BLaER1 treated with 17β-estradiol and CSF1 and Interleukin-3, amounts not matched to agents 10 nM and 100 nM (cell line): ENCODE measurements at regions not wholly inside any gene's neighbourhood (a gene's known extent, or its start where the extent isn't known, plus 50 kb on each side); places are given as distances from the start of the nearest gene placed in this dataset.
A peak's percentile ranks its signal among the peaks of the same experiment; 100 is the strongest.
"Not testable (repeated sequence)": the region's sequence is repeated elsewhere in the genome, so short reads cannot be mapped to it uniquely, and the experiment has no call there.

Experiments used
- H3K27ac ChIP-seq, 11 experiments: shearing (Covaris generic); formaldehyde crosslinking; 2 replicates each; pipeline ENCODE4 v1.8.1; 2022
- H3K27me3 ChIP-seq, 11 experiments: shearing (Covaris generic); formaldehyde crosslinking; 2 replicates each; pipeline ENCODE4 v1.8.1; 2022
- H3K36me3 ChIP-seq, 11 experiments: shearing (Covaris generic); formaldehyde crosslinking; 2 replicates each; pipeline ENCODE4 v1.8.1; 2022
- H3K4me1 ChIP-seq, 10 experiments: shearing (Covaris generic); formaldehyde crosslinking; 2 replicates each; pipeline ENCODE4 v1.8.1; 2022
- H3K4me2 ChIP-seq, 11 experiments: shearing (Covaris generic); formaldehyde crosslinking; 2 replicates each; pipeline ENCODE4 v1.8.1; 2022
- H3K4me3 ChIP-seq, 10 experiments: shearing (Covaris generic); formaldehyde crosslinking; 2 replicates each; pipeline ENCODE4 v1.8.1; 2022
- H3K9ac ChIP-seq, 11 experiments: shearing (Covaris generic); formaldehyde crosslinking; 2 replicates each; pipeline ENCODE4 v1.8.1; 2022
- H3K9me3 ChIP-seq, 11 experiments: shearing (Covaris generic); formaldehyde crosslinking; replicated peaks in 1 of 11; 2 replicates each; pipeline ENCODE4 v1.8.1; 2022
- H4K20me1 ChIP-seq, 11 experiments: shearing (Covaris generic); formaldehyde crosslinking; 2 replicates each; pipeline ENCODE4 v1.8.1; 2022
- Cebpa-rat ChIP-seq, 11 experiments: shearing (Covaris generic); IDR thresholded peaks; 2 replicates each; pipeline ENCODE4 v1.8.1; 2022

- no peaks in the 10 kb centered on the region for H4K20me1 ChIP-seq
- TF ChIP-seq Cebpa-rat (IDR thresholded peaks at IDR 0.05) = no peak
Measured at GRCh38 chr19:13634658-13635057, 128.4 kb upstream of the CACNA1A start.

GRCh38 chr19:13633522-13633922 is 127.2 kb upstream of the CACNA1A start:
- no peak for TF ChIP-seq Cebpa-rat (IDR thresholded peaks at IDR 0.05)
- Histone ChIP-seq H3K27me3 (no peaks in the 10 kb centered on the region), H3K4me2 (no peak overlapping the region), H3K4me1 (peaks cover 0 to 21% (median 6%) of the 10 kb centered on the region in 10 experiments; a peak in 10 of 20 replicates), H3K36me3 (no peaks in the 10 kb centered on the region), H3K9ac (no peak overlapping the region), H3K27ac (no peak overlapping the region), H3K4me3 (no peak overlapping the region), H4K20me1 (no peaks in the 10 kb centered on the region), H3K9me3 (peaks cover 7 to 46% (median 30%) of the 10 kb centered on the region in 11 experiments; a peak in 21 of 22 replicates)

More at GRCh38 chr19:13634658-13635057, 128.4 kb upstream of the CACNA1A start:
- Histone ChIP-seq H3K27me3 (no peaks in the 10 kb centered on the region), H3K9me3 (peaks cover 14 to 57% (median 34%) of the 10 kb centered on the region in 11 experiments), H3K9ac (no peak overlapping the region), H3K4me1 (peaks cover 0 to 9% (median 3%) of the 10 kb centered on the region in 10 experiments; a peak in 10 of 20 replicates), H3K27ac (no peak overlapping the region), H3K36me3 (no peaks in the 10 kb centered on the region), H3K4me3 (no peak overlapping the region), H3K4me2 (no peak overlapping the region)

- H3K4me1 ChIP-seq = peaks cover 0 to 25% (median 6%) of the 10 kb centered on the region in 10 experiments; a peak in 10 of 20 replicates
- H3K4me2 ChIP-seq = no peak overlapping the region
- H3K4me3 ChIP-seq = no peak overlapping the region
- no peak overlapping the region for H3K9ac ChIP-seq
- H4K20me1 ChIP-seq = no peaks in the 10 kb centered on the region
- no peak overlapping the region for H3K27ac ChIP-seq
- H3K27me3 ChIP-seq = no peaks in the 10 kb centered on the region
- H3K36me3 ChIP-seq = no peaks in the 10 kb centered on the region
- peaks cover 7 to 42% (median 28%) of the 10 kb centered on the region in 11 experiments; a peak in 21 of 22 replicates for H3K9me3 ChIP-seq
- TF ChIP-seq Cebpa-rat (IDR thresholded peaks at IDR 0.05) = no peak
Measured at GRCh38 chr19:13633109-13633508, 126.8 kb upstream of the CACNA1A start.

- H4K20me1 ChIP-seq, H3K4me3 ChIP-seq, H3K27ac ChIP-seq, H3K36me3 ChIP-seq, H3K9ac ChIP-seq, H3K4me2 ChIP-seq, H3K27me3 ChIP-seq: not testable (repeated sequence)
- peaks cover 0 to 30% (median 6%) of the 10 kb centered on the region in 10 experiments; a peak in 10 of 20 replicates for H3K4me1 ChIP-seq
- H3K9me3 ChIP-seq = peaks cover under 1 to 33% (median 20%) of the 10 kb centered on the region in 11 experiments; a peak in 19 of 22 replicates
Measured at GRCh38 chr19:13632164-13632563, 125.9 kb upstream of the CACNA1A start.

- peak overlapping the region in 4 of 11 experiments; percentile 33 to 61 (median 50); a peak in 8 of 22 replicates for H3K4me2 ChIP-seq
- H3K4me1 ChIP-seq = peaks cover 0 to 30% (median 6%) of the 10 kb centered on the region in 10 experiments; a peak in 10 of 20 replicates
- H3K9ac ChIP-seq = no peak overlapping the region
- no peak overlapping the region for H3K4me3 ChIP-seq
- H3K9me3 ChIP-seq = peaks cover 0 to 25% (median 20%) of the 10 kb centered on the region in 11 experiments; a peak in 16 of 22 replicates
- TF ChIP-seq Cebpa-rat (IDR thresholded peaks at IDR 0.05) = no peak
- H3K27ac ChIP-seq = peak overlapping the region in 3 of 11 experiments; percentile 30 to 63 (median 59); a peak in 4 of 22 replicates
- H3K27me3 ChIP-seq = peaks cover 0 to 4% (median 0%) of the 10 kb centered on the region in 11 experiments; a peak in 5 of 22 replicates
- no peaks in the 10 kb centered on the region for H4K20me1 ChIP-seq
- H3K36me3 ChIP-seq = no peaks in the 10 kb centered on the region
Measured at GRCh38 chr19:13629687-13630357, 123.5 kb upstream of the CACNA1A start.

- H3K9me3 ChIP-seq = peaks cover 0 to 11% (median 4%) of the 10 kb centered on the region in 11 experiments; a peak in 9 of 22 replicates
- peaks cover 0 to 30% (median 6%) of the 10 kb centered on the region in 10 experiments; a peak in 10 of 20 replicates for H3K4me1 ChIP-seq
- no peak overlapping the region for H3K27ac ChIP-seq
- no peaks in the 10 kb centered on the region for H4K20me1 ChIP-seq
- TF ChIP-seq Cebpa-rat (IDR thresholded peaks at IDR 0.05) = no peak
- no peaks in the 10 kb centered on the region for H3K36me3 ChIP-seq
- peak overlapping the region in 1 of 11 experiments; percentile 55; a peak in 1 of 22 replicates for H3K4me2 ChIP-seq
- no peak overlapping the region for H3K9ac ChIP-seq
- H3K27me3 ChIP-seq = peaks cover 11 to 24% (median 16%) of the 10 kb centered on the region in 11 experiments; a peak in 18 of 22 replicates
- H3K4me3 ChIP-seq = no peak overlapping the region
Measured at GRCh38 chr19:13627531-13627930, 121.3 kb upstream of the CACNA1A start.

GRCh38 chr19:13623716-13624710 is 117.7 kb upstream of the CACNA1A start:
- Histone ChIP-seq H4K20me1 (no peaks in the 10 kb centered on the region), H3K4me2 (peak overlapping the region in 1 of 11 experiments; percentile 62; a peak in 2 of 22 replicates), H3K9me3 (no peaks in the 10 kb centered on the region), H3K9ac (peak overlapping the region in 1 of 11 experiments; percentile 12; a peak in 1 of 22 replicates), H3K36me3 (no peaks in the 10 kb centered on the region), H3K4me3 (no peak overlapping the region), H3K4me1 (peaks cover 0 to 24% (median 0%) of the 10 kb centered on the region in 10 experiments; a peak in 7 of 20 replicates), H3K27me3 (peaks cover 11 to 24% (median 16%) of the 10 kb centered on the region in 11 experiments; a peak in 18 of 22 replicates), H3K27ac (no peak overlapping the region)
- TF ChIP-seq Cebpa-rat (IDR thresholded peaks at IDR 0.05) = no peak

GRCh38 chr19:13622766-13623715 is 116.8 kb upstream of the CACNA1A start:
- TF ChIP-seq Cebpa-rat (IDR thresholded peaks at IDR 0.05) = no peak
- H3K4me3 ChIP-seq = no peak overlapping the region
- no peak overlapping the region for H3K9ac ChIP-seq
- peaks cover 11 to 24% (median 16%) of the 10 kb centered on the region in 11 experiments; a peak in 18 of 22 replicates for H3K27me3 ChIP-seq
- H3K4me1 ChIP-seq = peaks cover 0 to 15% (median 0%) of the 10 kb centered on the region in 10 experiments; a peak in 6 of 20 replicates
- H3K27ac ChIP-seq = no peak overlapping the region
- no peaks in the 10 kb centered on the region for H4K20me1 ChIP-seq
- no peaks in the 10 kb centered on the region for H3K9me3 ChIP-seq
- no peaks in the 10 kb centered on the region for H3K36me3 ChIP-seq
- H3K4me2 ChIP-seq = peak overlapping the region in 1 of 11 experiments; percentile 62; a peak in 2 of 22 replicates
